HG03442 (cell line): ENCODE measurements at regions not wholly inside any gene's neighbourhood (a gene's known extent, or its start where the extent isn't known, plus 50 kb on each side); places are given as distances from the start of the nearest gene placed in this dataset.
"Not testable (repeated sequence)": the region's sequence is repeated elsewhere in the genome, so short reads cannot be mapped to it uniquely, and the experiment has no call there.

Experiments used
- ATAC-seq: cut with Tn5 transposase; IDR thresholded peaks from one replicate; pipeline ENCODE4 v1.9.1; 2021; ENCODE audit warnings: mild to moderate bottlenecking, moderate library complexity; ENCODE audit not compliant: unreplicated experiment

DNA sequence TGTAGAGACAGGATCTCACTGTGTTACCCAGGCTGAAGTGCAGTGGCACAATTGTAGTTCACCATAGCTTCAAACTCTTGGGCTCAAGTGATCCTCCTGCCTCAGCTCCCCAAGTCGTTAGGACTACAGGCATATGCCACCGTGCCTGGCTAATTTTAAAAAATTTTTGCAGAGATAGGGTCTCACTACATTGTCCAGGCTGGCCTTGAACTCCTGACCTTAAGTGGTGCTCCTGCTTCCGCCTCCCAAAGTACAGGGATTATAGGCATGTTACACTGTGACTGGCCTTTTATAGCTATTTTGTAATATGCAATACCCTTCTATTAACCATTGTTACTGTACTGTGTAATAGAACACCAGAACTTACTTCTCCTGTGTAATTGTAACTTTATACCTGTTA is 139.3 kb upstream of the ZNF267 start:
- no peak for ATAC-seq

DNA sequence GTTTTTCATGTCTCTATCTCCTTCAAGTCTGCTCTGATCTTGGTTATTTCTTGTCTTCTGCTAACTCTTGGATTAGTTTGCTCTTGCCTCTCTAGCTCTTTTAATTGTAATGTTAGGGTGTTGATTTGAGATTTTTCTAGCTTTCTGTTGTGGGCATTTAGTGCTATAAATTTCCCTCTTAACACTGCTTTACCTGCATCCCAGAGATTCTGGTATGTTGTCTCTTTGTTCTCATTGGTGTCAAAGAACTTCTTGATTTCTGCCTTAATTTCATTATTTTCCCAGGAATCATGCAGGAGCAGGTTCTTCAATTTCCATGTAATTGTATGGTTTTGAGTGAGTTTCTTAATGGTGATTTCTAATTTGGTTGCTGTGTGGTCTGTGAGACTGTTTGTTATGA is 128.5 kb upstream of the ZNF267 start:
- ATAC-seq: not testable (repeated sequence)

GRCh38 chr16:31745900-31746299 is 127.7 kb upstream of the ZNF267 start:
- no peak for ATAC-seq

DNA sequence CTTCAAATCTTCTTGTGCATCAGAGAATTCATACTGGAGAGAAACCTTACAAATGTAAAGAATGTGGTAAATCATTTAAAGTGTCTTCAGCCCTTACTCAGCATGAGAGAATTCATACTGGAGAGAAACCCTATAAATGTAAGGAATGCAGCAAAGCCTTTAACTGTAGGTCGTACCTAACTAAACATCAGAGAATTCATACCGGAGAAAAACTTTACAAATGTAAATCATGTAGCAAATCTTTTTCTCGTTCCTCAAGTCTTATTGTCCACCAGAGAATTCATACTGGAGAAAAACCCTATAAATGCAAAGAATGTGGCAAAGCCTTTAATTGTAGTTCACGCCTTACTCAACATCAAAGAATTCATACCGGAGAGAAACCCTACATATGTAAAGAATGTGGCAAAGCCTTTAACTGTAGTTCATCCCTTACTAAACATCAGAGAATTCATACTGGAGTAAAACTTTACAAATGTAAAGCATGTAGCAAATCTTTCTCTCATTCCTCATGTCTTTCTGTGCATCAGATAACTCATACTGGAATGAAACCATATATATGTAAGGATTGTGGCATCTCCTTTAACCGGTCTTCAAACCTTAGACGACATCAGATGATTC is 118.5 kb upstream of the ZNF267 start:
- no peak for ATAC-seq

DNA sequence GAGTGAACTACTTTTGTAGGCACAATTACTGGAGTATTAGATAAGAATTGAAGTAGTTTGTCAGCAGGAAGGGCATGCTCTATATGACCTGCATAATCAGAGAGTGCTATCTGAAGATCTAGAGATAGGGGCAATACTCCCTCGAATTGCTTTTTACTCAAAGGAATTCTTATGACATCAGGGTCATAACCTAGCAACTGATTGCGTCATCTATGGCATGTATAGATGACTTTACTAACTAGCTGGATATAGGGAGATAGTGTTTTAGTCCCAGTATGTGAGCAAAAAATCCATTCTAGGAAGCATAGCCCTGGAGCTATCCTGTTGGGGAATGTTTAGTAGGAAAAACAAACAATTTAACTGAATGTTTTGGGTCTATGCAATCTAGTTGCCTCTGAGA is 109.5 kb upstream of the ZNF267 start:
- ATAC-seq: no peak

GRCh38 chr16:31767267-31767666 is 106.3 kb upstream of the ZNF267 start:
- no peak for ATAC-seq

DNA sequence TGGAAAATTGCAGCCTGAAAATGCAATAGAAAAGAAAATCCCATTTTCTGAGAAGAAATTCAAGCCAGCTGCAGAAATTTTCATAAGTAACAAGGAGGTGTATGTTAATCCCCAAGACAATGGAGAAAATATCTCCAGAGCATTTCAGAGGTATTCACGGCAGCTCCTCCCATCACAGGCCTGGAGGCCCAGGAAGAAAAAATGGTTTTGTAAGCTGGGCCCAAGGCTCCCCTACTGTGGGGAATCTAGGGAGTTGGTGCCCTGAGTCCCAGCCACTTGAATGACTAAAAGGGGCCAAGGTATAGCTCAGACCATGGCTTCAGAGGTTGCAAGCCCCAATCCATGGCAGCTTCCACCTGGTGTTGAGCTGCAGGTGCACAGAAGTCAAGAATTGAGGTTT is 93.3 kb upstream of the ZNF267 start:
- no peak for ATAC-seq

DNA sequence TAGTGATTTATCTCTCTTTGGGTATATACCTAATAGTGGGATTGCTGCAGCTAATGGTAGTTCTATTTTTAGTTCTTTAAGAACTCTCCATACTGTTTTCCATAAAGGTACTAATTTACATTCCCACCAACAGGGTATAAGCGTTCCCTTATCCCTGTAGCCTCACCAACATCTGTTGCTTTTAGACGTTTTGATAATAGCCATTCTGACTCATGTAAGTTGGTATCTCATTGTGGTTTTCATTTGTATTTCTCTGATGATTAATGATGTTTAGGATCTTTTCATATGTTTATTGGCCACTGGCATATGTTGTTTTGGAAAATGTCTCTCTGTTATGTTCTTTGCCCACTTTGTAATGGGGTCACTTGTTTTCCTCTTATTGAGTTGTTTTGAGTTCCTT is 88.5 kb upstream of the ZNF267 start:
- ATAC-seq: no peak

GRCh38 chr16:31807086-31807485 is 66.5 kb upstream of the ZNF267 start:
- ATAC-seq: no peak

DNA sequence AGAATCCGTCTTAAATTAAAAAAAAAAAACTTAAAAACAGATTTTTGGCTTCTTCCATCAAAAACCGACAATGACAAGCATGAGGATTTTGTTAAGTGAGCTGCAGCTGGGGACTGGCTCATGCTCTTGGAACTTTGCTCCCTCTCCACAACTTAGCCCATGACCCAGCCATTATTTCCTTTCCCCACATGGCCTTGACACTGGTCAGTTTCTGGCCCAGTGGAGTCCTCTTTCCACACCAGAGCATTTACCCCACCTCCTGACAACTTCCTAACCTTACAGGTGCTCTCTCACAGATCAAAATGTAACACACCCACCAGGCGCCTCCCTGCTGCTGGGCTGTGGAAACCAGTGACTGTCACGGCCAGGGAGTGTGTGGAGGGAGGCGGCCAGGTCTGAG is 62.7 kb upstream of the ZNF267 start:
- ATAC-seq: no peak

DNA sequence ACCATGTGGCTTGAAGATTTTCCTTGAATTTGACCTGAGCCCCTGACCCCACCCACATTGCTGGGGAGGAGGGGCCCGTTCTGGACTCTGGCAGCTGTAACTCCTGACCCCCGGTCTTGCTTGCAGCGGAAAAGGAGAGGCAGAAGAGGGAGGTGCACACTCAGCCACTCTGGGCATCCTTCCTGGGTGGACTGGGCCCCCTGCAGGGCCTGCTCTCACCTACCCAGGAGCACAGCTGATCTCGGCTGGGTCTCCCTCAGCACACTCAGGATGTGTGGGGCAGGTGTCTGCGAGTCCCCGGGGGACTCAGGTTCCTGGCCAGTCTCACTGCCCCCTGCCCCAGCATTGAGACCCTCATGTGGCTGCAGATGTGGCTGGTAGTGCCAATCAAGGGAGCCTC is 57.5 kb upstream of the ZNF267 start:
- ATAC-seq: not testable (repeated sequence)

DNA sequence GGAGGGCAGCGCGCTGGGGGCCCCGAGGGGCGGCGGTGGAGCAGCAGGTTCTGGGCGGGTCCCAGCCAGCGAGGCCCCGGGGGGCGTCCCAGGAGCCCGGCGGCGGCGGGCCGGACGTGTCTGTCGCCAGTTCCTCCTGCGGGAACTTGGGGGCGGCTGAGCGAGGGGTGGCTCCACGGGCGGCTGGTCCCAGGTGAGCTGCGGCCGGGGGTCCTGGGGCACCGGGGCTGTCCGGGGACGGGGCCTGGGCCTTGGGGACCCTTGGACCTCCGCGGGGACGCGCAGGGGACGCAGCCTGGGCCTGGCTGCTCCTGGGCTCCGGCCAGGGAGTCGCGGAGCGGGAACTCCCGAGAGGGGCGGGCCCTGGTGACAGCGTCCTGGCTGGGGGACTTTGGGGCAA is 54.2 kb upstream of the ZNF267 start:
- no peak for ATAC-seq

DNA sequence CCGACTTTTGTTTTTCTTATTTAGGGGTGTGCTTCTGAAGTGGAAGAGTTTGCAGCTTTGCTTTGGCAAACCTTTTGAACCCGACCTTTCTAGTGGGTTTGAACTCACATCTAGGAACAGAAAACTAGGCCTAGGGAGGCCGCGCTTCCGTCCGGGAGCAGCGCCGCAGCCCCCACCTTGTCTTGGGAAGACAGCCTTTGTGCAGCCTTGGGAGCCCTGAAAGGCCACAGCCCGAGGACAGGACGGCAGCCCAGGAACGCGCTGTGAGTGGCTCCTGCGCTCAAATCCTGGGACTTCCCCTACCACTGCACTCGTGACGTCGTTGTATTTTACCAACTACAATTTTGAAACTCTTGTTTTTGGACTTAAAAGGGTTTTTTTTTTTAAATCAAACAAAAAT is 53.7 kb upstream of the ZNF267 start:
- no peak for ATAC-seq
